ENCODE measurements at regions not wholly inside any gene's neighbourhood (a gene's known extent, or its start where the extent isn't known, plus 50 kb on each side); places are given as distances from the start of the nearest gene placed in this dataset.

- H3K36me3 ChIP-seq, result no peaks in the 10 kb centered on the region
- H3K27me3 ChIP-seq (replicated peaks; ENCODE audit: insufficient read depth), result no peaks in the 10 kb centered on the region
- H3K9me3 ChIP-seq, result no peaks in the 10 kb centered on the region
- no peak for ATAC-seq (ENCODE audit: insufficient number of reproducible peaks, low FRiP score, low read depth)
- DNase-seq (ENCODE audit: low spot score), result no peak
- no peaks in the 10 kb centered on the region for H3K4me1 ChIP-seq (ENCODE audit: control insufficient read depth in 1 of 2, low read depth in 2 of 2)
- no peak overlapping the region for H3K4me3 ChIP-seq
- no peak overlapping the region for H3K27ac ChIP-seq
- TF ChIP-seq, protein P1, sequence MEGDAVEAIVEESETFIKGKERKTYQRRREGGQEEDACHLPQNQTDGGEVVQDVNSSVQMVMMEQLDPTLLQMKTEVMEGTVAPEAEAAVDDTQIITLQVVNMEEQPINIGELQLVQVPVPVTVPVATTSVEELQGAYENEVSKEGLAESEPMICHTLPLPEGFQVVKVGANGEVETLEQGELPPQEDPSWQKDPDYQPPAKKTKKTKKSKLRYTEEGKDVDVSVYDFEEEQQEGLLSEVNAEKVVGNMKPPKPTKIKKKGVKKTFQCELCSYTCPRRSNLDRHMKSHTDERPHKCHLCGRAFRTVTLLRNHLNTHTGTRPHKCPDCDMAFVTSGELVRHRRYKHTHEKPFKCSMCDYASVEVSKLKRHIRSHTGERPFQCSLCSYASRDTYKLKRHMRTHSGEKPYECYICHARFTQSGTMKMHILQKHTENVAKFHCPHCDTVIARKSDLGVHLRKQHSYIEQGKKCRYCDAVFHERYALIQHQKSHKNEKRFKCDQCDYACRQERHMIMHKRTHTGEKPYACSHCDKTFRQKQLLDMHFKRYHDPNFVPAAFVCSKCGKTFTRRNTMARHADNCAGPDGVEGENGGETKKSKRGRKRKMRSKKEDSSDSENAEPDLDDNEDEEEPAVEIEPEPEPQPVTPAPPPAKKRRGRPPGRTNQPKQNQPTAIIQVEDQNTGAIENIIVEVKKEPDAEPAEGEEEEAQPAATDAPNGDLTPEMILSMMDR (IDR thresholded peaks at IDR 0.05), result no peak
These were observed 186.1 kb downstream of the TMA16 start for GRCh38 chr4:163680386-163681098.

DNA sequence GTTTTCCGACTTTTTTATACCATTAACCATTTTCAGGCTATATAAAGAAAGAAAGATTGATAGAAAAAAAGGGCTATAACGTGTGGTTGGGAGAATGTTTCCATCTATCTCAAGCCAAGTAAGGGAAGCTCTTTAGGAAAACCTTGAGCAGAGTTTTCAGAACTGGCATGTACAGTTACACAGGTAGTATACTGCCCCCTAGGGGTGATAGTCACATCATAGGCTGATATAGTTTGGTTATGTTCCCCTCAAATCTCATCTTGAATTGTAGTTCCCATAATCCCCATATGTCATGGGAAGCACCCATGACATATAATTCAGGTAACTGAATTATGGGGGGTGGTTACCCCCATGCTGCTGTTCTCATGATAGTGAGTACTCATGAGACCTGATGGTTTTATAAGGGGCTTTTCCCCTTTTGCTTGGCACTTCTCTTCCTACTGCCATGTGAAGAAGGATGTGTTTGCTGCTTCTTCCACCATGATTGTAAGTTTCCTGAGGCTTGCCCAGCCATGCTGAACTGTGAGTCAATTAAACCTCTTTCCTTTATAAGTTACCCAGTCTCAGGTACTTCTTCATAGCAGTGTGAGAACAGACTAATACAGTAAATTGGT, 186.8 kb downstream of the TMA16 start:
- Histone ChIP-seq H3K27ac (no peak overlapping the region), H3K4me3 (no peak overlapping the region), H3K9me3 (no peaks in the 10 kb centered on the region), H3K27me3 (replicated peaks; ENCODE audit: insufficient read depth) (no peaks in the 10 kb centered on the region), H3K36me3 (no peaks in the 10 kb centered on the region), H3K4me1 (ENCODE audit: control insufficient read depth in 1 of 2, low read depth in 2 of 2) (no peaks in the 10 kb centered on the region)
- DNase-seq (ENCODE audit: low spot score) (no peak), ATAC-seq (ENCODE audit: insufficient number of reproducible peaks, low FRiP score, low read depth) (no peak)
- TF ChIP-seq, protein P1 (IDR thresholded peaks at IDR 0.05), result peak; percentile 25

GRCh38 chr4:163688856-163689255, 194.4 kb downstream of the TMA16 start:
- H3K36me3 ChIP-seq, result no peaks in the 10 kb centered on the region
- H3K27ac ChIP-seq, result no peak overlapping the region
- H3K9me3 ChIP-seq, result no peaks in the 10 kb centered on the region
- ATAC-seq (ENCODE audit: insufficient number of reproducible peaks, low FRiP score, low read depth), result no peak
- H3K4me1 ChIP-seq (ENCODE audit: control insufficient read depth in 1 of 2, low read depth in 2 of 2), result no peaks in the 10 kb centered on the region
- TF ChIP-seq, protein P1 (IDR thresholded peaks at IDR 0.05), result no peak
- no peak for DNase-seq (ENCODE audit: low spot score)
- H3K27me3 ChIP-seq (replicated peaks; ENCODE audit: insufficient read depth), result no peaks in the 10 kb centered on the region
- H3K4me3 ChIP-seq, result no peak overlapping the region

- H3K4me3 ChIP-seq, result no peak overlapping the region
- H3K9me3 ChIP-seq, result no peaks in the 10 kb centered on the region
- H3K36me3 ChIP-seq, result no peaks in the 10 kb centered on the region
- ATAC-seq (ENCODE audit: insufficient number of reproducible peaks, low FRiP score, low read depth), result no peak
- TF ChIP-seq, protein P1 (IDR thresholded peaks at IDR 0.05), result no peak
- DNase-seq (ENCODE audit: low spot score), result no peak
- no peak overlapping the region for H3K27ac ChIP-seq
- H3K4me1 ChIP-seq (ENCODE audit: control insufficient read depth in 1 of 2, low read depth in 2 of 2), result no peaks in the 10 kb centered on the region
- H3K27me3 ChIP-seq (replicated peaks; ENCODE audit: insufficient read depth), result no peaks in the 10 kb centered on the region
These were observed 198.7 kb downstream of the TMA16 start for GRCh38 chr4:163693211-163693610.

DNA sequence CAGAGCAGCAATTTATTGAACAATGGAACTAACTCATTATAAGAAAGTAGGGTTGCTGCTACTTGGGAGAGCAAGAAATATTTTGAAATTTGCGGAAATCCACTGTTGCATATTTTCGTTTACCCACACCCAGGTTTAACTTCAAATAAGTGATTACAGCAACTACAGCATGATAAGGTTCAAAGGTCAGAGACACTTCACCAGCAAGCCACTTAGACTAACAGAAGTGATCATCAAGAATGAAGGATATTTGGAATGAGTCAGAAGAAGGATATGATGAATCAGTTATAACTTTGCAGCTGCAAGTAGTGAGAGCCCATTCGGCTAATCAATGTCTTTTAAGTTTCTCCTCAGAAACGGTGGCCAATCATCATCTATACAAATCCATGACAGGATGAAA, 199.3 kb downstream of the TMA16 start:
- no peaks in the 10 kb centered on the region for H3K9me3 ChIP-seq
- H3K27me3 ChIP-seq (replicated peaks; ENCODE audit: insufficient read depth), result no peaks in the 10 kb centered on the region
- H3K27ac ChIP-seq, result no peak overlapping the region
- no peaks in the 10 kb centered on the region for H3K36me3 ChIP-seq
- H3K4me1 ChIP-seq (ENCODE audit: control insufficient read depth in 1 of 2, low read depth in 2 of 2), result no peaks in the 10 kb centered on the region
- DNase-seq (ENCODE audit: low spot score), result no peak
- H3K4me3 ChIP-seq, result no peak overlapping the region
- ATAC-seq (ENCODE audit: insufficient number of reproducible peaks, low FRiP score, low read depth), result no peak
- TF ChIP-seq, protein P1 (IDR thresholded peaks at IDR 0.05), result no peak
